NT2/D1 (cell line): ENCODE measurements at regions not wholly inside any gene's neighbourhood (a gene's known extent, or its start where the extent isn't known, plus 50 kb on each side); places are given as distances from the start of the nearest gene placed in this dataset.

ENCODE experiments used
- DNase-seq: peaks from one replicate; pipeline ENCODE4 v3.0.0-alpha.2; 2011; ENCODE audit warnings: low read depth, low spot score
- H3K27me3 ChIP-seq: 2 replicates; pipeline ENCODE4 v1.6.0; 2011; ENCODE audit warnings: mild to moderate bottlenecking; ENCODE audit not compliant: insufficient read length, insufficient read depth
- H3K36me3 ChIP-seq: 2 replicates; pipeline ENCODE4 v1.6.1; 2011; ENCODE audit warnings: mild to moderate bottlenecking, low read length, mixed read lengths; ENCODE audit not compliant: insufficient read depth, insufficient read length
- H3K4me1 ChIP-seq: 2 replicates; pipeline ENCODE4 v1.5.1; 2011; ENCODE audit not compliant: insufficient read depth, insufficient read length
- H3K4me3 ChIP-seq: 2 replicates; pipeline ENCODE4 v1.5.1; 2011; ENCODE audit warnings: low read depth; ENCODE audit not compliant: insufficient read length
- H3K9ac ChIP-seq: 2 replicates; pipeline ENCODE4 v1.6.0; 2011; ENCODE audit warnings: low read depth; ENCODE audit not compliant: insufficient read length
- H3K9me3 ChIP-seq: 2 replicates; pipeline ENCODE4 v1.5.1; 2011; ENCODE audit warnings: mild to moderate bottlenecking, low read length; ENCODE audit not compliant: insufficient read depth
- SUZ12 ChIP-seq: IDR thresholded peaks from 2 replicates; pipeline ENCODE4 v1.6.1; 2011; ENCODE audit not compliant: insufficient read length, insufficient read depth; ENCODE audit errors: extremely low read depth
- YY1 ChIP-seq: IDR thresholded peaks from 2 replicates; pipeline ENCODE4 v1.6.1; 2011; ENCODE audit not compliant: insufficient read length, insufficient read depth
- ZNF274 ChIP-seq: IDR thresholded peaks from 2 replicates; pipeline ENCODE4 v1.6.1; 2011; ENCODE audit warnings: mild to moderate bottlenecking, low read depth, low read length

GRCh38 chr5:57416278-57416994, 66.2 kb downstream of the ACTBL2 start:
- Histone ChIP-seq H3K9ac (no peak overlapping the region), H3K4me3 (no peak overlapping the region), H3K36me3 (no peaks in the 10 kb centered on the region), H3K9me3 (no peaks in the 10 kb centered on the region), H3K27me3 (no peaks in the 10 kb centered on the region), H3K4me1 (no peaks in the 10 kb centered on the region)
- DNase-seq: no peak
- TF ChIP-seq SUZ12: no peak

DNA sequence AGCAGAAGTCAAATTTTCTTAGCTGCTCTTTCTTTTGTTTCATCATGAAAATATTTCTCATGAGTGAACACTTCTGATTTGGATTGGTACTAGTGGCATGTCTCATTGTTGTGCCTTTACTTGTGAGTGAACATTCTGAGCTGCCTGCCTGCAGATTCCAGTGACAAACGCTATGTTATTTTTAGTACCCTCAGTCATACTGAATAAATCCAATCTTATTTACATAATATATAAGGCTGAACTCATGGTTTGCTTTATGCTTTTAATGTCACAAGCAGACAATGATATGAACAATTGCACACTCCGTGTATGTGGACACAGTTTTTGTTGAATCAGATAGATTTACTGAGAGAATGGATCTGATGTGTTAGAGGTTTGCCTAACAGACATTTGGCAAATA, 67.8 kb downstream of the ACTBL2 start:
- no peak overlapping the region for H3K4me3 ChIP-seq
- TF ChIP-seq SUZ12 (no peak), YY1 (no peak), ZNF274 (no peak)
- H3K9ac ChIP-seq: no peak overlapping the region
- no peaks in the 10 kb centered on the region for H3K36me3 ChIP-seq
- H3K27me3 ChIP-seq: no peaks in the 10 kb centered on the region
- H3K9me3 ChIP-seq: no peaks in the 10 kb centered on the region
- H3K4me1 ChIP-seq: no peaks in the 10 kb centered on the region
- DNase-seq: no peak

- no peaks in the 10 kb centered on the region for H3K27me3 ChIP-seq
- no peaks in the 10 kb centered on the region for H3K36me3 ChIP-seq
- H3K4me3 ChIP-seq: no peak overlapping the region
- DNase-seq: no peak
- TF ChIP-seq SUZ12 (no peak), YY1 (no peak), ZNF274 (no peak)
- H3K9ac ChIP-seq: no peak overlapping the region
- no peaks in the 10 kb centered on the region for H3K9me3 ChIP-seq
- no peaks in the 10 kb centered on the region for H3K4me1 ChIP-seq
These were observed 68.4 kb downstream of the ACTBL2 start for GRCh38 chr5:57414191-57414590.

- no peaks in the 10 kb centered on the region for H3K27me3 ChIP-seq
- no peaks in the 10 kb centered on the region for H3K9me3 ChIP-seq
- no peak overlapping the region for H3K9ac ChIP-seq
- H3K36me3 ChIP-seq: no peaks in the 10 kb centered on the region
- no peaks in the 10 kb centered on the region for H3K4me1 ChIP-seq
- TF ChIP-seq ZNF274: no peak
- no peak for TF ChIP-seq YY1
- TF ChIP-seq SUZ12: no peak
- no peak overlapping the region for H3K4me3 ChIP-seq
- DNase-seq: no peak
These were observed 69.5 kb downstream of the ACTBL2 start for GRCh38 chr5:57413145-57413544.

- H3K4me1 ChIP-seq: no peaks in the 10 kb centered on the region
- H3K4me3 ChIP-seq: no peak overlapping the region
- H3K27me3 ChIP-seq: no peaks in the 10 kb centered on the region
- H3K36me3 ChIP-seq: no peaks in the 10 kb centered on the region
- H3K9me3 ChIP-seq: no peaks in the 10 kb centered on the region
- TF ChIP-seq YY1 (no peak), SUZ12 (no peak), ZNF274 (no peak)
- DNase-seq: no peak
- H3K9ac ChIP-seq: no peak overlapping the region
These were observed 69.9 kb downstream of the ACTBL2 start for GRCh38 chr5:57412680-57413079.

DNA sequence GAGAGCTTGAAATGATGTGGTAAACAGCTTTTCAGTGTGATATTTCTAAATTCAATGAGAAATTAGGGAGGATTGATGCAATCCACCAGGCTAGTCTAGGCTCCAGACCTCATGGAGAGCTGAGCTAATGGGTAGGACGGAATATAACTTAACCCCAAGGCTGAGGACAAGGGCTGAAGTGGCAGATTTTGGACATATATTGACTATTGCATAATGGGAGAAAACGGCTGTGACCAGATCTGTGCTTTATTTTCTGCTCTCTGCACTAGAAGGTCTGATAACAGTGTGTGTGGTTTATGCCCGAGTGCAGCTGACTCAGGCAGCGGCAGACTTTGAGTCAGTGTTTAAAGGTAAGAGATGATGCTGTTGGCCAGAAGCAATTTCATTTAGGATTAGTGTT, 70.6 kb downstream of the ACTBL2 start:
- no peak for DNase-seq
- Histone ChIP-seq H3K9me3 (no peaks in the 10 kb centered on the region), H3K9ac (no peak overlapping the region), H3K27me3 (no peaks in the 10 kb centered on the region), H3K4me1 (no peaks in the 10 kb centered on the region), H3K4me3 (no peak overlapping the region), H3K36me3 (no peaks in the 10 kb centered on the region)
- TF ChIP-seq YY1 (no peak), ZNF274 (no peak), SUZ12 (no peak)

DNA sequence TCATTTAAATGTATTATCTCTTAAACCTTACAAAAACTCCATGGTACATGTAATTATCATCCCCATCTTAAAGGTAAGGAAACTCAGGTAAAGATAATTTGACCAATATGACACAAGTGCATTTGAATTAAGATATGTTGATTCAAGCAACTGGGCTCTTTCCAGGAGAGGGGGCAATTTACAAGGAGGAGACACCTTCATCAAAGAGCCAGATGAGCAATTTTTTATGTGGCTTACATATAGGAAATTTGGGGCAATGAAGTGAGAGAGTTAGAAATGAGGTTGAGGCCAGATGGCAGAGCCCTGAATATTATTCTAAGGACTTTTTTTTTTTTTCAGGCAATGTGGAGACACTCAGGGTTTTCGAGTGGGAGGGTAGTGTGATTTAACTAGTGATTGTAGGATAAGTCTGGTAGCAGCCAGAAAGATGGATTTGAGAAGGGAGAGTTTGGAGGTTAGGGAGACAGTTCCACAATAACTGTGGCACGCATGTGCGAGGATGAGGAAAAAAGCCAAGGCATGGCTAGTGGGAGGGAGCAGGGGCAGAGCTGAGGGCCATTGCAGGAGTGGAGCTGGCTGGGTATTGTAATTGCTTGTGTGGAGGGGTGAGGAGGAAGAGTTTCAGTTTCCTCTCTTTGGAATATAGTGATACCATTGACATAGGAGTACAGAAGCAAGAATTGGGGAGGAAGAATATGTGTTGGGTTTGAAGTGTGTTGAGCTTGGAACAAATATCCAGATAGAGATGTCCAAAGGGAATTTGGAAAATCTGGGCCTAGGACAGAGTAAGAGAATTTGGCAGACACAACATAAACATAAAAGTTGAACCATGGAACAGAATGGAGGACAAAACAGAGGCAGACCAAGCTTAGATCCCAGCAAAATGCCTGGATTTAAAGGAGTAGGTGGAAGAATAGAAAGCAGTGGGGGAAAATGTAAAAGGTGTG, 72.0 kb downstream of the ACTBL2 start:
- H3K27me3 ChIP-seq: no peaks in the 10 kb centered on the region
- DNase-seq: no peak
- no peaks in the 10 kb centered on the region for H3K36me3 ChIP-seq
- no peak overlapping the region for H3K4me3 ChIP-seq
- TF ChIP-seq SUZ12 (no peak), ZNF274 (no peak), YY1 (no peak)
- H3K9ac ChIP-seq: no peak overlapping the region
- H3K9me3 ChIP-seq: no peaks in the 10 kb centered on the region
- no peaks in the 10 kb centered on the region for H3K4me1 ChIP-seq
